Type B pancreatic cell (in vitro differentiated cells): ENCODE measurements at regions not wholly inside any gene's neighbourhood (a gene's known extent, or its start where the extent isn't known, plus 50 kb on each side); places are given as distances from the start of the nearest gene placed in this dataset.
"Not testable (repeated sequence)": the region's sequence is repeated elsewhere in the genome, so short reads cannot be mapped to it uniquely, and the experiment has no call there.

Source experiments
- DNase-seq: peaks from one replicate; pipeline ENCODE4 v3.0.0; 2021; ENCODE audit warnings: mixed read lengths; ENCODE audit not compliant: unreplicated experiment; ENCODE audit errors: extremely low spot score
- H3K27ac Mint-ChIP-seq: 2 replicates; pipeline ENCODE4 v1.8.0; 2021; ENCODE audit warnings: mild to moderate bottlenecking, mixed read lengths
- H3K27me3 Mint-ChIP-seq: 2 replicates; pipeline ENCODE4 v1.8.0; 2021; ENCODE audit warnings: mixed read lengths
- H3K36me3 Mint-ChIP-seq: 2 replicates; pipeline ENCODE4 v1.8.0; 2021; ENCODE audit warnings: mixed read lengths
- H3K4me1 Mint-ChIP-seq: one replicate; pipeline ENCODE4 v1.8.0; 2021; ENCODE audit warnings: mixed read lengths; ENCODE audit not compliant: unreplicated experiment
- H3K4me3 Mint-ChIP-seq: 2 replicates; pipeline ENCODE4 v1.8.0; 2021; ENCODE audit warnings: mild to moderate bottlenecking, mixed read lengths
- H3K9me3 Mint-ChIP-seq: 2 replicates; pipeline ENCODE4 v1.8.0; 2021; ENCODE audit warnings: mixed read lengths
- CTCF ChIP-seq: fragments of 200-600 bp; sonication (generic); conservative IDR thresholded peaks from 2 replicates; pipeline ENCODE4 v1.5.0; 2021; ENCODE audit warnings: antibody characterized with exemption, mild to moderate bottlenecking

GRCh38 chr6:48951917-48952316 lies 511.1 kb downstream of the MMUT start:
- Mint-ChIP-seq H3K36me3 (no peaks in the 10 kb centered on the region), H3K27me3 (no peaks in the 10 kb centered on the region), H3K9me3 (no peaks in the 10 kb centered on the region), H3K27ac (no peak overlapping the region), H3K4me1 (no peaks in the 10 kb centered on the region), H3K4me3 (no peak overlapping the region)
- DNase-seq: no peak
- TF ChIP-seq CTCF: no peak

- not testable (repeated sequence) for H3K27me3 Mint-ChIP-seq, H3K27ac Mint-ChIP-seq, DNase-seq, H3K4me1 Mint-ChIP-seq, H3K4me3 Mint-ChIP-seq, H3K36me3 Mint-ChIP-seq, H3K9me3 Mint-ChIP-seq
These were observed 518.8 kb downstream of the MMUT start for GRCh38 chr6:48944276-48944675.

- no peak for DNase-seq
- Mint-ChIP-seq H3K27ac (no peak overlapping the region), H3K27me3 (no peaks in the 10 kb centered on the region), H3K4me1 (no peaks in the 10 kb centered on the region), H3K9me3 (no peaks in the 10 kb centered on the region), H3K36me3 (no peaks in the 10 kb centered on the region), H3K4me3 (no peak overlapping the region)
- TF ChIP-seq CTCF: no peak
These were observed 529.9 kb downstream of the MMUT start for GRCh38 chr6:48933136-48933535.

GRCh38 chr6:48928937-48929336 lies 534.1 kb downstream of the MMUT start:
- no peaks in the 10 kb centered on the region for H3K27me3 Mint-ChIP-seq
- no peaks in the 10 kb centered on the region for H3K9me3 Mint-ChIP-seq
- TF ChIP-seq CTCF: peak; percentile 44
- DNase-seq: no peak
- no peak overlapping the region for H3K27ac Mint-ChIP-seq
- H3K4me1 Mint-ChIP-seq: no peaks in the 10 kb centered on the region
- no peaks in the 10 kb centered on the region for H3K36me3 Mint-ChIP-seq
- H3K4me3 Mint-ChIP-seq: no peak overlapping the region

- no peak for DNase-seq
- no peak for TF ChIP-seq CTCF
- H3K27me3 Mint-ChIP-seq: no peaks in the 10 kb centered on the region
- H3K27ac Mint-ChIP-seq: no peak overlapping the region
- no peaks in the 10 kb centered on the region for H3K36me3 Mint-ChIP-seq
- H3K4me1 Mint-ChIP-seq: no peaks in the 10 kb centered on the region
- H3K4me3 Mint-ChIP-seq: no peak overlapping the region
- no peaks in the 10 kb centered on the region for H3K9me3 Mint-ChIP-seq
These were observed 540.2 kb downstream of the MMUT start for GRCh38 chr6:48922837-48923236.

- Mint-ChIP-seq H3K27me3 (no peaks in the 10 kb centered on the region), H3K4me1 (no peaks in the 10 kb centered on the region), H3K9me3 (no peaks in the 10 kb centered on the region), H3K36me3 (no peaks in the 10 kb centered on the region), H3K4me3 (no peak overlapping the region), H3K27ac (no peak overlapping the region)
- DNase-seq: no peak
- no peak for TF ChIP-seq CTCF
These were observed 543.5 kb downstream of the MMUT start for GRCh38 chr6:48919555-48919954.
